Keratinocyte (primary cell): ENCODE measurements at regions not wholly inside any gene's neighbourhood (a gene's known extent, or its start where the extent isn't known, plus 50 kb on each side); places are given as distances from the start of the nearest gene placed in this dataset.
"Not testable (repeated sequence)": the region's sequence is repeated elsewhere in the genome, so short reads cannot be mapped to it uniquely, and the experiment has no call there.

ENCODE experiments used
- DNase-seq: peaks from one replicate; pipeline ENCODE4 v3.0.0-alpha.2; 2011; ENCODE audit warnings: low read depth, missing footprints, low spot score
- FAIRE-seq: peaks from 2 replicates; lab custom pipeline; 2011; peaks lifted over from hg19 to GRCh38; lab: Jason Lieb, UNC
- H2AFZ ChIP-seq: 2 replicates; pipeline ENCODE4 v1.6.0; 2012; ENCODE audit warnings: low read length, control low read depth, inconsistent platforms; ENCODE audit not compliant: control insufficient read depth
- H3K27ac ChIP-seq: 2 replicates; pipeline ENCODE4 v1.5.1; 2011; ENCODE audit warnings: low read length; ENCODE audit not compliant: control insufficient read depth, insufficient read depth
- H3K27me3 ChIP-seq: 3 replicates; pipeline ENCODE4 v1.6.0; 2011; ENCODE audit warnings: low read length; ENCODE audit not compliant: control insufficient read depth, insufficient read depth; ENCODE audit errors: extremely low read depth
- H3K36me3 ChIP-seq, 2 experiments: 2 replicates in 1 of 2; 3 replicates in 1 of 2; pipeline ENCODE4 v1.5.1; 2011; ENCODE audit warnings: low read length in 2 of 2, mild to moderate bottlenecking in 1 of 2; ENCODE audit not compliant: control insufficient read depth in 2 of 2, insufficient read depth in 2 of 2; ENCODE audit errors: extremely low read depth in 1 of 2
- H3K4me1 ChIP-seq: 3 replicates; pipeline ENCODE4 v1.5.1; 2011; ENCODE audit warnings: low read length; ENCODE audit not compliant: control insufficient read depth, insufficient read depth; ENCODE audit errors: extremely low read depth
- H3K4me2 ChIP-seq: 3 replicates; pipeline ENCODE4 v1.6.0; 2011; ENCODE audit warnings: low read depth, low read length; ENCODE audit not compliant: control insufficient read depth, insufficient read depth; ENCODE audit errors: extremely low read depth
- H3K4me3 ChIP-seq, 3 experiments: fragments of 200-600 bp in 1 of 3; sonication (generic) in 1 of 3; 2 replicates in 2 of 3; 3 replicates in 1 of 3; pipeline ENCODE4 v1.5.1; 2011 to 2016; ENCODE audit warnings: low read length in 3 of 3, mild to moderate bottlenecking in 3 of 3, control low read depth in 2 of 3, inconsistent platforms in 1 of 3, low read depth in 1 of 3, mixed read lengths in 1 of 3, mixed run types in 1 of 3, moderate library complexity in 1 of 3; ENCODE audit not compliant: control insufficient read depth in 2 of 3, insufficient read depth in 2 of 3; ENCODE audit errors: extremely low read depth in 1 of 3
- H3K79me2 ChIP-seq: 2 replicates; pipeline ENCODE4 v1.6.0; 2012; ENCODE audit warnings: low read length; ENCODE audit not compliant: control insufficient read depth, insufficient read depth
- H3K9ac ChIP-seq: 3 replicates; pipeline ENCODE4 v1.6.0; 2011; ENCODE audit warnings: low read length; ENCODE audit not compliant: control insufficient read depth, insufficient read depth; ENCODE audit errors: extremely low read depth
- H3K9me1 ChIP-seq: 3 replicates; pipeline ENCODE4 v1.6.0; 2011; ENCODE audit warnings: low read length; ENCODE audit not compliant: control insufficient read depth, insufficient read depth; ENCODE audit errors: extremely low read depth
- H3K9me3 ChIP-seq: 2 replicates; pipeline ENCODE4 v1.5.1; 2012; ENCODE audit warnings: low read depth, low read length; ENCODE audit not compliant: control insufficient read depth
- H4K20me1 ChIP-seq: 3 replicates; pipeline ENCODE4 v1.6.0; 2011; ENCODE audit warnings: low read length; ENCODE audit not compliant: control insufficient read depth, insufficient read depth; ENCODE audit errors: extremely low read depth
- CTCF ChIP-seq, 3 experiments: IDR thresholded peaks in 1 of 3; conservative IDR thresholded peaks in 1 of 3; optimal IDR thresholded peaks in 1 of 3; 2 replicates in 2 of 3; 3 replicates in 1 of 3; pipeline versions ENCODE3 to v1.5.1; 2011; ENCODE audit warnings: low read length in 3 of 3, mild to moderate bottlenecking in 3 of 3, moderate library complexity in 2 of 3, control low read depth in 1 of 3, inconsistent platforms in 1 of 3; ENCODE audit not compliant: insufficient read depth in 2 of 3; ENCODE audit errors: extremely low read depth in 1 of 3
- EZH2 ChIP-seq: IDR thresholded peaks from one replicate; pipeline ENCODE4 v1.6.1; 2012; ENCODE audit warnings: inconsistent platforms, mild to moderate bottlenecking, low read length, moderate library complexity
- dilution Hi-C: fragments of 300-500 bp; cut with MboI; formaldehyde crosslinking; loops from one replicate; pipeline ENCODE4 v1.7.0; 2020; ENCODE audit warnings: low sequenced_read_pairs; ENCODE audit not compliant: extremely low pct_ligation_motif_present

DNA sequence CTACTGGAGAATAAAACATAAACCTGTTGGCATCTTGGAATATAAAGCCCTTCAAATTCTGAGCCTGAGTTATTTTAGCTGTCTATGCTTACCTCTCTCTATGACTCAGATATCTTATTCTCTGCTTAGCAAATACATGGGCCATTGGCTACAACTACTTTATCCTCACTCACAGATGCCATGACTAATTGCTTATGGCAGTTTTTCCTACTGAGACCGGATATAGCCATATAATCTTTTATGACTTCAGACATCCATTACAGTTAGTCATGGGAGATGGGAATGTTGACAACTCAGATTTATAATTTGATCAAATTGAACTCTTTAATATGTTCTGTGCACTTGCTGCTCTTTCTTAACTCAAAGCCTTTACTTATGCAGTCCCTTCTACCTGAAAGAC is 502.4 kb upstream of the ATP2B1 start:
- Histone ChIP-seq H3K9ac (no peak overlapping the region), H3K27me3 (no peaks in the 10 kb centered on the region), H3K36me3 (no peaks in the 10 kb centered on the region), H3K9me1 (no peaks in the 10 kb centered on the region), H3K4me2 (no peak overlapping the region), H4K20me1 (no peaks in the 10 kb centered on the region), H3K4me3 (no peak overlapping the region), H3K79me2 (no peaks in the 10 kb centered on the region), H2AFZ (no peak overlapping the region), H3K27ac (no peak overlapping the region), H3K4me1 (no peaks in the 10 kb centered on the region), H3K9me3 (no peaks in the 10 kb centered on the region)
- no peak for TF ChIP-seq EZH2
- TF ChIP-seq CTCF (optimal IDR thresholded peaks at IDR 0.05 in 1 of 3, IDR thresholded peaks at IDR 0.05 in 1 of 3, conservative IDR thresholded peaks at IDR 0.05 in 1 of 3; ENCODE audit: extremely low read depth in 1 of 3, insufficient read depth in 2 of 3, low read length in 3 of 3), result no peak
- DNase-seq (peak; percentile 42), FAIRE-seq (no peak)
- dilution Hi-C loops, result no loop called here

- TF ChIP-seq CTCF (optimal IDR thresholded peaks at IDR 0.05 in 1 of 3, IDR thresholded peaks at IDR 0.05 in 1 of 3, conservative IDR thresholded peaks at IDR 0.05 in 1 of 3; ENCODE audit: extremely low read depth in 1 of 3, insufficient read depth in 2 of 3, low read length in 3 of 3), result no peak
- no peak for TF ChIP-seq EZH2
- dilution Hi-C loops, result no loop called here
- Histone ChIP-seq H3K79me2 (no peaks in the 10 kb centered on the region), H3K9ac (no peak overlapping the region), H3K27ac (no peak overlapping the region), H3K4me1 (no peaks in the 10 kb centered on the region), H3K9me3 (no peaks in the 10 kb centered on the region), H3K4me3 (no peak overlapping the region), H4K20me1 (no peaks in the 10 kb centered on the region), H3K4me2 (no peak overlapping the region), H3K27me3 (no peaks in the 10 kb centered on the region), H3K36me3 (no peaks in the 10 kb centered on the region), H3K9me1 (no peaks in the 10 kb centered on the region), H2AFZ (no peak overlapping the region)
- FAIRE-seq (no peak), DNase-seq (no peak)
Measured at GRCh38 chr12:90209029-90209428, 500.4 kb upstream of the ATP2B1 start.

GRCh38 chr12:90208379-90208778 is 499.7 kb upstream of the ATP2B1 start:
- FAIRE-seq, H4K20me1 ChIP-seq, H3K4me1 ChIP-seq, H3K4me2 ChIP-seq, H3K9me3 ChIP-seq, dilution Hi-C loops, DNase-seq, H2AFZ ChIP-seq, H3K9me1 ChIP-seq, H3K36me3 ChIP-seq, H3K9ac ChIP-seq, H3K27me3 ChIP-seq, H3K27ac ChIP-seq, H3K79me2 ChIP-seq, H3K4me3 ChIP-seq: not testable (repeated sequence)
